Kidney glomerular epithelial cell (primary cell): ENCODE measurements at regions not wholly inside any gene's neighbourhood (a gene's known extent, or its start where the extent isn't known, plus 50 kb on each side); places are given as distances from the start of the nearest gene placed in this dataset.
"Not testable (repeated sequence)": the region's sequence is repeated elsewhere in the genome, so short reads cannot be mapped to it uniquely, and the experiment has no call there.

Source experiments
- DNase-seq: peaks from one replicate; lab custom pipeline; 2025; lab: John Stamatoyannopoulos, UW

DNA sequence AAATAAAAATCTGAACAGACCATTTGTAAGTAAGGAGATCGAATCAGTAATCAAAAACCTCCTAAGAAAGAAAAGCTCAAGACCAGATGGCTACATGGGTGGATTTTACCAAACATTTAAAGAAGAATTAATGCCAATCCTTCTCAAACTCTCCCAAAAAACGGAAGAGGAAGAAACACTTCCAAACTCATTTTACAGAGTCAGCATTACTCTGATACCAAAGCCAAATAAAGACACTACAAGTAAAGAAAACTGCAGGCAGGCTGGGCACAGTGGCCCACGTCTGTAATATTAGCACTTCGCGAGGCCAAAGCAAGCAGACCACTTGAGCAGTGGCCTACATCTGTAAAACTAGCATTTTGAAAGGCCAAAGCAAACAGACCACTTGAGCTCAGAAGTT, 159.8 kb downstream of the DPY19L2 start:
- DNase-seq, result no peak

DNA sequence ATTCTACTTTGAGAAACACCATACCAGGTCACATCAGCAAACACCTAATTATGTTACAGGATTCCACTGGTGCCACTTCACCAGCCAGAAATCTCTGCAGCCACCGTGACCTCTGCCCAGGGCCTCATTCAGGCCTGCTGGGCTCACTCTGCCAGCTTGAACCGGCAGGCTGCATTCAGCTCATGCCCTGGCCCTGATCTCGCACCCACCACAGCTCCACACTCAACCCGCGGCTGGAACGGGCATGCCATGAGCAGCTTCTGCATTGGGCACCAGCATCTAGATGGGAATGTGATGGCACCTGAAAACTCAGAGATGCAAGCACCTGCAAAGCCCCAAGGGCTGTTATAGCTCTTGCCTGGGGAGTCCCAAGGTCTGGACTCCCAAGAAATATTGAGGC, 168.7 kb downstream of the DPY19L2 start:
- no peak for DNase-seq

DNA sequence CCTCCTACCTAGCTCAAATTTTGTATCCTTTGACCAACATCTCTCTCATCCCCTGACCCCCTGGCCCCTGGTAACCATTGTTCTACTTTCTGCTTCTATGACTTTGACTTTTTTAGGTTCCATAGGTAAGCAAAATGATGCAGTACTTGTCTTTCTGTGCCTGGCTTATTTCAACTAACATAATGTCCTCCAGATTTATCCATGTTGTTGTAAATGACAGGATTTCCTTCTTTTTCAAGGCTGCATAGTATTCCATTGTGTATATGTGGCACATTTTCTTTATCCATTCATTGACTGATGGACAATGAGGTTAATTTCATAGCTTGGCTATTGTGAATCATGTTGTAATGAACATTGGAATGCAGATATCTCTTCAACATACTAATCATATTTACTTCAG, 170.1 kb downstream of the DPY19L2 start:
- no peak for DNase-seq

DNA sequence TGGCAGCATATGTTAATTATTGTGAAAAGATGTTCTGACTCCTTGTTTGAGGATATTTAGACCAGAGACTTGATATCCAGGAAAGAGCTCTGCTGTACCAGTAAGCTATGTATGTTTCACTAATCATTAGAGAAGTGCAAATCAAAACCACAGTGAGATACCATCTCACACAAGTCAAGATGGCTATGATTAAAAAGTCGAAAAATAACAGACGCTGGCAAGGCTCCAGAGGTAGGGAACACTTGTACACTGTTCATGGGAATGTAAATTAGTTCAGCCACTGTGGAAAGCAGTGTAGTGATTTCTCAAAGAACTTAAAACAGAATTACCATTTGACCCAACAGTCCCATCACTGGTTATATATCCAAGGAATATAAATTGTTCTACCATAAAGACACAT, 171.6 kb downstream of the DPY19L2 start:
- no peak for DNase-seq

DNA sequence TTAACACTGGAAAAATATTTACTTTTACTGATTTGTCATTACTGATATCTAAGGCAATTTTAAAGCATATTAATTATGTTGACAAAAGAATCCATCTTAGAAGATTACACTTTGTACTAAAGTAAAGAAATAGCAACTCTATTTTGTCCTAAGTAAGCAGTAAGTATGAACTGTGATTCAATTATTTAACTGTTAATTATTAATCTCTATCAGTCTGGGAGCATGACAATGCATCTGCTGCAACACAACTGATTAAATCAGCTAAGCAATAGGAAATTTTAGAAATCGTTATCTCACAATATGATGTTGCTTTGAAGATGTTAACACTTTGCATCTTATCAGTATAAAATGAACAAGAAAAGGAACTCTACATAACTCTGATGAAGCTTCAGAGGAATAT, 172.3 kb downstream of the DPY19L2 start:
- no peak for DNase-seq

DNA sequence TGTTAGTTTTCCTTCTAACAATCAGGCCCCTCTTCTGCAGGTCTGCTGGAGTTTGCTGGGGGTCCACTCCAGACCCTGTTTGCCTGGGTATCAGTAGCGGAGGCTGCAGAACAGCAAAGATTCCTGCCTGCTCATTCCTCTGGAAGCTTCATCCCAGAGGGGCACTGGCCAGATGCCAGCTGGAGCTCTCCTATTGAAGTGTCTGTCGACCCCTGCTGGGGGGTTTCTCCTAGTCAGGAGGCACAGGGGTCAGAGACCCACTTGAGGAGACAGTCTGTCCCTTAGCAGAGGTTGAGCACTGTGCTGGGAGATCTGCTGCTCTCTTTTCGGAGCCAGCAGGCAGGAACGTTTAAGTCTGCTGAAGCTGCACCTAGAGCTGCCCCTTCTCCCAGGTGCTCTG, 174.9 kb downstream of the DPY19L2 start:
- not testable (repeated sequence) for DNase-seq

DNA sequence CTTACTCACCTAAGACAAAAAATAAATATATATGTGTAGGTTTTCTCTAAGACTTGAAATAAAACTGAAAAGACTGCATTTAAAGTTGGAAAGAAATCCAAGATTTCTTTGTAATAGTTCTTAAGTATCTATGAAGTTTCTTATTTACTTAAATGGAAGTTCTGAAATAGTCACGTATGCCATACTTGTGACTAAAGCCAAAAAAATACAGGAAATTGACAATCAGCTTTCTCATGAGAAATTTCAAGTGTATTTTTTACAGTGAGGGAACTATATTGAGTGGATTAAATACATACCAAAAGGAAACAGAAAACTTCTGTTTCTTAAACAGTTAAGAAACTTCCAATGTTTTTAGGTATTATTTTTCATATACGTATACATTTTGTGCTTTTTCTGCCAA, 188.1 kb downstream of the DPY19L2 start:
- DNase-seq, result no peak

DNA sequence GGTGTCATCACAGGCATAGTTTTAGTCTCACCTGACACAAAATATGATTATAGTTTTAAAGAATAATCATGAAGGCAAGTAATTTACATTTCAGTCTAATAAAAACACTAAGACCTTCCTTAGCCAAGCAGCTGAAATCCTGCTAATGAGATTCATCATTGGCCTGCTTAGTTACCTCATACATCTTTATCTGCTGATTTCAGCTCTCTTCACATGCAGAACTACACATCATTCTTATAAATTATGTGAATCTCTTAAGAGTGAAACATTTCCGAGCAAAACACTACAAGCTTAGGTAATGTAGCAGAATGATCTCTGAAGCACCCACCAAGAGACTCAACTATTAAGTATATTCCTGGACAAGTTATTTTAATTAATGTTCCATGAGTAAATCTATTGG, 198.1 kb downstream of the DPY19L2 start:
- no peak for DNase-seq

DNA sequence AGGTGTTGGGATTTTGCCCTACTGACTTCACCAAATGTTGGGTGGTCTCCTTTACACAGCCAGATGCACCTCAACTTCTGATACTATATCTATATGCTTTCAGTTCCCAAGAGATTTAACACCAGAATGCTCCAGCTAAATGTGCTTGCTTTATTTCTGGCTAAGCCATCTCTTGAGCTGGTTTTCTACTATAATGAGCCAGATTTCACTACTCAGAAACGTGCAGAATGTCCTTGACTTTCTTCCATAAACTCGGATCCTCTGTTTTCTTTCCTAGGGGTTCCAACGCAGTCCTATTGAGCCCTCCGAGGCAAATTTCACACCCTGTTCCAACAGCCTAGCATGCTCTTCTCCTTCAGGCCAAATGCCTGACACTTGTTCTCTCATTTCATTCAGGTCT, 200.3 kb downstream of the DPY19L2 start:
- no peak for DNase-seq

DNA sequence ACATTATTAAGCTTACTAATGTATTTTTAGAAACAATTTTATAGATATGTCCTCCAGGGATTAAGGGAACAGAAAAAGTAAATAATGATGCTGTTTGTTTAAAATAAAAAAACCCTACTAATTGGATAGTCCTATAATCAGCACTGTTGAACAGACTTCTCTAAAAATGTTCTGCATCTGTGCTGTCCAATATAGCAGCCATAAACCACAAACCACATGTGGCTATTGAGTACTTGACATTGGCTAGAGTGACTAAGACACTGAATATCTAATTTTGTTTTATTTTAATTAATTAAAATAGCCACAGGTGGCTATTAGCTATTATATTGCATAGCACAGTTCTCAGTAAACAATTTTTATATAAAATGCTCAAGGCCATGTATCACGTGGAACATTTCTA, 210.4 kb downstream of the DPY19L2 start:
- no peak for DNase-seq

DNA sequence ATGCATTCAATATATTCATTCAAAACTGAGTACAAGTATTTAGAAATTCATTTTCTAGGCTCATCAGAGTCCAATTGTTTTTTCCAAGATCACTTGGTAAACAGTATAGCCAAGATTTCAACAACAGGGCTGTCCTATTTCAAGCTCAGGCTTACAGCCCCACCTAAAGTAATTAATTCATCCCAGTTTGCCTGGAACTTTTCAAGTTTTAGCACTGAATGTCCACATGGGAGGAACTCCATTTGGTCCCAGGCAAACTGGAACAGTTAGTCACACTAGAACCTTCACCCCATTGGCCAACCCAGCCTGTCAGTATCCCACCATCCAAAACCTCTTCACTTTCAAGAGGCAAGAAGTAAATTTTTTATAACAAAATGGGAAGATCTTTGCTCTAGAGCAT, 210.9 kb downstream of the DPY19L2 start:
- DNase-seq, result no peak

DNA sequence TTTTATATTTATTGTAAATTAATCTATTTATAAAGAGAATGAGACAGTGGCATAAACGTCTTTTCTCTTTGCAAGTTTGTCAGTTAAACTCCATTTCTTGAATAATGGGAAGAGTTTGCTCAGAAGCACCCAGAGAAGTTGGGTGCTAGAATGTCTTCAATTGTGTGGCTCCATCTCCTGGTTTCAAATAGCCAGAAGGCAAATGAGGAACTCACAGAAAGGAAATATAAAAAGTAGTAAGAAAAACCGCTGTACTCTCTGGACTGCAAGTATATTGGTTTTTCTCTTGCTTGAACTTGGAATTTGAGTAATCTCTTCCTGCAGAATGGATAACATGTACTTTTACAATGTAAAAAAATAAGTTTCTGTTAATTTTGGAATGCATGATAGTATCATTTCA, 217.5 kb downstream of the DPY19L2 start:
- DNase-seq, result no peak

DNA sequence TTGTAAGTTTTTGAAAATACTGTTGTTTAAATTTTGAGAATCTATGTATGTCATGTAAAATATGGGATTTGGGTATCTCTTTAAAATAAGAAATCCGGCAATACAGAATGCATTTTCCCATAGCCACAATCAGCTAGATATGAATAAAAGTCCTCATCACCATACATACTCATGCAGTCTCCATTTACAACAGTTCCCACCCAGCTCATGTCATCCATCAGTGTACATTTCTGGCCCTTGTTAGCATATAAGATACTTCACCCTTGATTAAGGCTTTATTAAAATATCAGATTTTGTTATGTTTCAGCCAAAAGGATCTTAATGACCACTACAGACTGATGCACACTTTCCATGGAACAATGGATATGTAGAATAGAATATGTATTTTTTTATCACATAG, 218.0 kb downstream of the DPY19L2 start:
- no peak for DNase-seq

DNA sequence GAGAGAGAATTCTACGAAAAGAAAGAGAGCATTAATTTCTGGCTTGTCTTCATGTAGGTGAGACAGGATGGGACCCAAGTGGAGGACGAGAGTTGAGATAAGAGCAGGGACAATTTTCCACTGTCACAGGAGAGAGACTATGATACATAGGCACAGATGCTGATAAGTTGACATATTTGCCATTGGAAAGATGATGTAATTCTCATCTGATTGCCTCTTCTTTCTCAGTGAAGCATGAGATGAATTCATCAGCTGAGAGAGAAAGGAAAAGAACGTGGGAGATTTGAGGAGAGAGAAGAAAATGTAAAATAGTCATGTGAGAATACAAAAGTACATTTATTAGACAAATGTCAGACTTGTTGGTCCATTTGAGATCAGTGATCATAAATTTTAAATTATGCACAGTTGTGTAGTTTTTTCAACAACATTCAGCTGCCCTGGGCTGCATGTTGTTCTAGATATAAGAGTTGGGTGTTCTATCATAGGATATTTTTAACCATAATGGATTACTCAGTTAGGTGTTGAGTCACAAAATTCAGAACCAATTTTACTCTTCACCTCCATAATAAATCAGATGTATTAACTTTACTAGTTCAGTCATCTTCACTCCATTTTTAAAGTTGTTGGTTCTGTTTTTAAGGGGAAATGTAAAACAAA, 222.9 kb downstream of the DPY19L2 start:
- peak; percentile 43 for DNase-seq

DNA sequence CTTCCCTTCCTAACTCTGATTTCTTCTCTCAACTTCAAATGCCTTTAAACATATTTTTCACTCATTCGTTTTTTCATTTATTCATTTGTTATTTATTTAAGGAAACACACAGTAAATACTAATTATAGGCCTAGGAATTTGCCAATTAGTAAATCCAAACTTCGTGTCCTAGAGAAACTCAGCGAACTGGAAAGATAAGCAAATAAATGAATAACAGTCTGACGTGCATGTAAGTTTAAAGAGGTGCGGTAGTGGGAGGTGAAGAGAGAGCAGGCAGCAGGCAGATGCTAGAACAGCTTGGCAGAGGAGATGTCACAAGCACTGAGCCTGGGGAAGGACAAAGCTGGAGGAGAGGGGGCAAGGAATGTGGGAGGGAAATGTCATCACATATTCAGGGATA, 228.2 kb downstream of the DPY19L2 start:
- peak; percentile 30 for DNase-seq

DNA sequence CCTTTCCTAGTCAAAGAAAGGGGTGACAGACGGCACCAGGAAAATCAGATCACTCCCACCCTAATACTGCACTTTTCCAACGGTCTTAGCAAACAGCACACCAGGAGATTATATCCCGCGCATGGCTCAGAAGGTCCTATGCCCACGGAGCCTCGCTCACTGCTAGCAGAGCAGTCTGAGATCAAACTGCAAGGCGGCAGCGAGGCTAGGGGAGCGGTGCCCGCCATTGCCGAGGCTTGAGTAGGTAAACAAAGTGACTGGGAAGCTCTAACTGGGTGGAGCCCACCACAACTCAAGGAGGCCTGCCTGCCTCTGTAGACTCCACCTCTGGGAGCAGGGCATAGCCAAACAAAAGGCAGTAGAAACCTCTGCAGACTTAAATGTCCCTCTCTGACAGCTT, 233.9 kb downstream of the DPY19L2 start:
- DNase-seq, result not testable (repeated sequence)

DNA sequence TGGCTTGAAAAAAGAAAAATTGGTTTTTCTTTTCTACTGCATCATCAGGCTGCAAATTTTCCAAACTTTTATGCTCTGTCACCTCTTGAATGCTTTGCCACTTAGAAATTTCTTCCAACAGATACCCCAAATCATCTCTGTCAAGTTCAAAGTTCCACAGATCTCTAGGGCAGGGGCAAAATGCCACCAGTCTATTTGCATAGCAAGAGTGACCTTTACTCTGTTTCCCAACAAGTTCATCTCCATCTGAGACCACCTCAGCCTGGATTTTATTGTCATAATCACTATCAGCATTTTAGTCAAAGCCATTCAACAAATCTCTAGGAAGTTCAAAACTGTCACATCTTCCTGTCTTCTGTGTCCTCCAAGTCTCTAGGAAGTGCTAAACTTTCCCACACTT, 240.3 kb downstream of the DPY19L2 start:
- DNase-seq, result not testable (repeated sequence)

DNA sequence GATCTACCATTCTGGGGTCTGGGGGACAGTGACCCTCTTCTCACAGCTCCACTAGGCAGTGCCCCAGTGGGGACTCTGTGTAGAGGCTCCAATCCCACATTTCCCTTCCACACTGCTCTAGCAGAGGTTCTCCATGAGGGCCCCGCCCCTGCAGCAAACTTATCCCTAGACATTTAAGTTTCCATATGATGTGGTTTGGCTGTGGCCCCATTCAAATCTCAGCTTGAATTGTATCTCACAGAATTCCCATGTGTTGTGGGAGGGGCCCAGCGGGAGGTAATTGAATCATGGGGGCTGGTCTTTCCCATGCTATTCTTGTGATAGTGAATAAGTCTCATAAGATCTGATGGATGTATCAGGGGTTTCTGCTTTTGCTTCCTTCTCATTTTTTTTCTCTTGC, 241.3 kb downstream of the DPY19L2 start:
- DNase-seq, result not testable (repeated sequence)

DNA sequence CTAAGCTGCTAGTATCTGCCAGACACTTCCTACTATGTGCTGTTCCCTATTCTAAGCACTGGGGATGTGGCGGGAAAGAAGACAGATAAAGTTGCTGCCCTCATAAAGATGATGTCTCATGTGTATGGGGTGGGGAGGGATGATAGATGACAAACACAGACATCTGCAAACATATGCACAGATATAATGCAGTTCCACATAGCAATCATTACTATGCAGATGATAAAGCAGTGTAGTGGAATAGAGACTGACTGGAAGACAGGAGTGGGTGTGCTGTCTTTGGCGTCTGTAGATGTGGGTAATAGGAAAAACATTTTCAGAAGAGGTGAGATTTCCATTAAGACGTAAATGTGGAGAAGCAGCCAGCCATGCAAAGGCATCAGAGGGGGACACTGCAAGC, 243.6 kb downstream of the DPY19L2 start:
- no peak for DNase-seq

DNA sequence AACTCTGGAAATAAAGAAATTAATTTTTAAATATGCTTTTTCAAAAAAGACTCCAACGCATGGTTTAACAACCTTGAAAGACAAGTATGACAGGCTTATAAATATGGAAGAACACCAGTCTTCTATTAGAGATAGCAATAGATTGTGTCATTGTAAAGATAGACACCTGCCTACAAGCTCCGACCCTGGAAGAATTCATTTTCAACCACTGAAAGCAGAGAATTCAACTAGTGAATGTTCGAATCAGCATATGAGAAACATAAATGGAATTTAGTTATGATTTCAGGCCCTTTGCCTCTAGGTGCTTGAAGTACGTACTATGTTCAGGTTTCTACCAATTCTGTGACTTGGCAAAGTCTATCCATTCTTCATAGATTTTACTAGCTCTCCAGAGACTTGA, 244.5 kb downstream of the DPY19L2 start:
- no peak for DNase-seq

DNA sequence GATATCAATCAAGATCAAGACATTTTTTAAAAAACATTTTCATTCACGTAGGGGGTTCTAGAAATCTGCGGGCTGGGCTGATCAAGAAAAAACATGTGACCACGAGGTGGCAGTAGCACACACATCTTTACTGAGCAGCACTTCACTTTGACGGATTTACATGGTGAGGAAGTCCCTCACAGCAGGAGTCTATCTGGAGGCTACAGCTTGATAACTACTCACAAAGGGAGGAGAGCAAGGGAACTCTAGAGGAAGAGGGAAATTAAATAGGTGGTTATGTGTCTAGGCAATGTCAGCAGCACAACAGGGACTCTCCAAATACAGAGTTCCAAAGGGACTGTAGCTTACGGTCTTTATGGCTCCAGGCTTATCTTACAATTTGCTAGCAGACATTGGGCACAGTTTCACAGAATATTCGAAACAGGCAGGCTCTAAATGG, 248.1 kb downstream of the DPY19L2 start:
- peak; percentile 26 for DNase-seq

DNA sequence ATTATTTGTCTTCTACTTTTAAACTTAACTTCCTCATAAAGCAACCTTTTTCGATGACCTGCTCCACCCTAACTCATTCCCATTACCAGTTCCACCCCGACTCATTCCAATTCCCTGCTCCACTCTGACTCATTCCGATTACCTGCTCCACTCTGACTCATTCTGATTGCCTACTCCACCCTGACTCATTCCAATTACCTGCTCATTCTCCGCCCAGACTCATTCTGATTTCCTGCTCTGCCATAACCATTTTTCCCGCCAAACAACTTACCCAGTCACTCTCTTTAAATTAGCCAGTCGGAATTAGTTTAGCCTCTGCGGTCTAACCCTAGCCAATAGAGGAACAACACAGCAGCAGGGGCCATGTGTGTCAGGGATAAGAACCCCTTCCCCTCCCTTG, 249.1 kb downstream of the DPY19L2 start:
- DNase-seq, result no peak

DNA sequence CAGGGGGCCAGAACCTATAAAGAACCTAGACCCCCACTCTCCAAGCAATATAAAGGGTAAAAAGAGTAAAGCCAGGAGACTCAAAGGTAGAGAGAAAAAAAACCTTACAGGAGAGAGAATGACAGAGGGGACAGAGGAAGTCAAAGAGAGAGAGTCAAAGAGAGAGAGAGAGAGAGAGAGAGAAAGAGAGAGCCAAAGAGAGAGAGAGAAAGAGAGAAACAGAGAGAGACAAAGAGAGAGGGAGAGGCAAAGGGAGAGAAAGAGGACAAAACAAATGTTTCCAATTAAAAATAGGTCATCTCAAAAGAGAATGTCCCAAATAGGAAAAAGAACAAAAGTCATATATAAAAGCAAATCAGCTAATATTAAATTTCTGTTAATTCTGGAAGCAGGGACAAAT, 251.5 kb downstream of the DPY19L2 start:
- DNase-seq, result no peak

DNA sequence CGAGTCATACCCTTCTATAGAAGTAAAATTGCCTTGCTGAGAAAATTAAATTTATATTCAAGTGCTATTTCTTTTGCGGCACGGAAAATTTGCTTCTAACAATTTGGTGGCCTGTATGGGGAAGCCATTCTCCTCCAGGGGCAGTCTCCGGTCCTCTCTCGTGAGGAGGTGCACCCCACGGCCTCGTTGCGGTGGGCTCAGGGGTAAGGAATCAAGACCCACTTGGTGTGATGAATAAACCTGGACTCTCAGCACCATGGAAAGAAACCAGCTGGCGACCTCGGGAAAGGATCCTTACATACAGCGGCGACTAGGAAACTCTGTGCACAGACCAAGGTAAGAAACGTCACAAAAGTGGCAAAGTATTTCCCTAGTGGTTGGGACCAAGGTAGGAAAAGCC, 252.9 kb downstream of the DPY19L2 start:
- DNase-seq, result no peak

DNA sequence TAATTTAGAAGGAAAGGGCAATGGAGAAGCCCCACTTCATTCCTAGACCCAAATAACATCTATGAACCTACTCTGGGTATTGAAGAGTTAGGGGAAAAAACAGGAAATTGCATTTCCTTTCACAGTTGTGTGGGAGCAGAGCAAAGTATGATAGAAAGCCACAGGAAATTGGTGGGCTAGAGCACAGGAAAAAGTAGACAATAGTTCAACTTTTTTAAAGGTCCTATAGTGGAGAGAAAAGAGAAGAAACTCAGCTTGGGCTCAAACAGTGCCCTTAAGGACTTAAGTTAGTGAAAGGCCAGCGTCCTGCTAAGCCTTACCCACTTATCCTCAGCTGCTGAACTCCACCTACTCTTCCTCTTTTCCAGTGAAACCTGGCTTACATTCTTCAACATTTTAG, 258.1 kb downstream of the DPY19L2 start:
- DNase-seq, result no peak
